SK-N-SH (cell line): ENCODE measurements at regions not wholly inside any gene's neighbourhood (a gene's known extent, or its start where the extent isn't known, plus 50 kb on each side); places are given as distances from the start of the nearest gene placed in this dataset.

Experiments used
- CTCF ChIA-PET: fragments of 300-600, 350-600 bp; formaldehyde crosslinking; extraction: SDS; loops from one replicate; lab custom pipeline; 2021; lab: Yijun Ruan, JAX
- POLR2A ChIA-PET: fragments of 350-600 bp; sonication (Branson Sonifier 250); formaldehyde crosslinking; extraction: SDS; loops from one replicate; lab custom pipeline; 2020; ENCODE audit warnings: antibody characterized with exemption, inconsistent platforms; lab: Yijun Ruan, JAX
- DNase-seq: peaks from one replicate; pipeline ENCODE4 v3.0.0; 2012
- H2AFZ ChIP-seq: fragments of 200-600 bp; sonication (generic); 2 replicates; pipeline ENCODE4 v1.8.1; 2016; ENCODE audit warnings: antibody characterized with exemption, mild to moderate bottlenecking, low read depth
- H3F3A ChIP-seq: fragments of 200-600 bp; sonication (generic); replicated peaks from 2 replicates; pipeline ENCODE3; 2016; ENCODE audit warnings: antibody characterized with exemption, mild to moderate bottlenecking; ENCODE audit not compliant: insufficient read depth
- H3K27ac ChIP-seq, 2 experiments: fragments of 200-500 bp in 1 of 2; fragments of 200-600 bp in 1 of 2; sonication (Bioruptor generic) in 1 of 2; sonication (generic), shearing (Covaris generic) in 1 of 2; 2 replicates each; pipeline versions ENCODE4 v1.5.1 to v1.6.1; 2014 to 2016; ENCODE audit warnings: low read depth in 2 of 2, inconsistent platforms in 1 of 2, low read length in 1 of 2, mild to moderate bottlenecking in 1 of 2, mixed read lengths in 1 of 2
- H3K27me3 ChIP-seq: fragments of 200-600 bp; sonication (generic), shearing (Covaris generic); 2 replicates; pipeline ENCODE4 v1.6.1; 2016; ENCODE audit warnings: mixed run types; ENCODE audit not compliant: insufficient read depth
- H3K36me3 ChIP-seq, 2 experiments: fragments of 200-500 bp in 1 of 2; fragments of 200-600 bp in 1 of 2; sonication (Bioruptor generic) in 1 of 2; sonication (generic) in 1 of 2; replicated peaks in 1 of 2; 2 replicates each; pipeline versions ENCODE3 to v1.5.1; 2014 to 2016; ENCODE audit warnings: low read length in 1 of 2, mild to moderate bottlenecking in 1 of 2; ENCODE audit not compliant: insufficient read depth in 2 of 2, control insufficient read depth in 1 of 2
- H3K4me1 ChIP-seq, 2 experiments: fragments of 200-500 bp in 1 of 2; fragments of 200-600 bp in 1 of 2; sonication (Bioruptor generic) in 1 of 2; sonication (generic), shearing (Covaris generic) in 1 of 2; 2 replicates each; pipeline versions ENCODE4 v1.5.1 to v1.6.1; 2014 to 2016; ENCODE audit warnings: low read depth in 1 of 2, low read length in 1 of 2, mixed run types in 1 of 2; ENCODE audit not compliant: insufficient read depth in 2 of 2, control insufficient read depth in 1 of 2
- H3K4me2 ChIP-seq: fragments of 200-600 bp; sonication (generic), shearing (Covaris generic); 2 replicates; pipeline ENCODE4 v1.6.1; 2017; ENCODE audit warnings: mixed run types
- H3K4me3 ChIP-seq, 2 experiments: fragments of 200-500 bp in 1 of 2; fragments of 200-600 bp in 1 of 2; sonication (Bioruptor generic) in 1 of 2; sonication (generic), shearing (Covaris generic) in 1 of 2; 2 replicates each; pipeline versions ENCODE4 v1.5.1 to v1.8.1; 2014 to 2016; ENCODE audit warnings: low read depth in 2 of 2, inconsistent platforms in 1 of 2, low read length in 1 of 2, mild to moderate bottlenecking in 1 of 2, mixed read lengths in 1 of 2, moderate library complexity in 1 of 2
- H3K79me2 ChIP-seq: fragments of 200-600 bp; sonication (generic); 2 replicates; pipeline ENCODE4 v1.8.1; 2017; ENCODE audit warnings: mild to moderate bottlenecking; ENCODE audit not compliant: insufficient read depth
- H3K9ac ChIP-seq: fragments of 200-600 bp; sonication (generic); 2 replicates; pipeline ENCODE4 v1.6.1; 2017; ENCODE audit warnings: mixed run types
- H3K9me2 ChIP-seq: fragments of 200-600 bp; sonication (generic); 2 replicates; pipeline ENCODE4 v1.6.1; 2017; ENCODE audit warnings: mixed run types
- H3K9me3 ChIP-seq: fragments of 200-600 bp; sonication (generic); 2 replicates; pipeline ENCODE4 v1.6.1; 2017; ENCODE audit warnings: mixed run types, mild to moderate bottlenecking, moderate library complexity
- H4K20me1 ChIP-seq: fragments of 200-600 bp; sonication (generic); 2 replicates; pipeline ENCODE4 v1.6.1; 2017; ENCODE audit warnings: mild to moderate bottlenecking, mixed run types; ENCODE audit not compliant: insufficient read depth
- EP300 ChIP-seq, 2 experiments: IDR thresholded peaks; 2 replicates each; pipeline versions ENCODE4 v1.4.0 to v1.6.1; 2012; ENCODE audit warnings: borderline replicate concordance in 1 of 2, low read depth in 1 of 2, low read length in 1 of 2
- FOSL2 ChIP-seq: IDR thresholded peaks from 2 replicates; pipeline ENCODE4 v1.4.0; 2012; ENCODE audit warnings: low read depth, mild to moderate bottlenecking, moderate library complexity, borderline replicate concordance
- FOXM1 ChIP-seq: IDR thresholded peaks from 2 replicates; pipeline ENCODE4 v1.4.0; 2012; ENCODE audit warnings: low read depth, mild to moderate bottlenecking
- GABPA ChIP-seq: IDR thresholded peaks from 2 replicates; pipeline ENCODE4 v1.4.0; 2012; ENCODE audit warnings: low read depth, mild to moderate bottlenecking
- GATA2 ChIP-seq: sonication (generic); formaldehyde crosslinking; IDR thresholded peaks from 2 replicates; pipeline ENCODE4 v1.5.0; 2020; ENCODE audit warnings: mild to moderate bottlenecking, missing genetic modification reagents
- PBX3 ChIP-seq: IDR thresholded peaks from 2 replicates; pipeline ENCODE4; 2012
- RAD21 ChIP-seq: IDR thresholded peaks from 2 replicates; pipeline ENCODE4 v1.6.1; 2012; ENCODE audit warnings: mild to moderate bottlenecking, low read length
- RCOR1 ChIP-seq: fragments of 150-350 bp; IDR thresholded peaks from 2 replicates; pipeline ENCODE4 v1.6.1; 2017; ENCODE audit warnings: antibody characterized with exemption, low read length
- RFX5 ChIP-seq: IDR thresholded peaks from 2 replicates; pipeline ENCODE4 v1.6.1; 2012; ENCODE audit warnings: mild to moderate bottlenecking, improper control_type of control experiment, low read length
- SMC3 ChIP-seq: IDR thresholded peaks from 2 replicates; pipeline ENCODE4 v1.6.1; 2012; ENCODE audit warnings: low read depth, low read length, improper control_type of control experiment
- TAF1 ChIP-seq: IDR thresholded peaks from 2 replicates; pipeline ENCODE4 v1.6.1; 2012; ENCODE audit warnings: low read depth, mild to moderate bottlenecking, low read length, moderate library complexity, borderline replicate concordance
- TCF12 ChIP-seq: IDR thresholded peaks from 2 replicates; pipeline ENCODE4 v1.4.0; 2012
- TEAD4 ChIP-seq: IDR thresholded peaks from 2 replicates; pipeline ENCODE4 v1.4.0; 2012; ENCODE audit warnings: mild to moderate bottlenecking, borderline replicate concordance; ENCODE audit not compliant: insufficient read depth
- USF2 ChIP-seq: fragments of 150-350 bp; IDR thresholded peaks from 2 replicates; pipeline ENCODE4 v1.6.1; 2017; ENCODE audit warnings: antibody characterized with exemption, low read length, low read depth, borderline replicate concordance
- ZBTB33 ChIP-seq: IDR thresholded peaks from 2 replicates; pipeline ENCODE4 v1.4.0; 2012; ENCODE audit warnings: low read depth, borderline replicate concordance
- WGBS: methylation state at CpG from one replicate; pipeline ENCODE4 v1.1.6; 2017; ENCODE audit warnings: low lambda C conversion rate; 5-methylcytosine and 5-hydroxymethylcytosine counted together

GRCh38 chr5:74055486-74056106 lies 429.6 kb downstream of the ARHGEF28 start (continued):
- TF ChIP-seq PBX3, result no peak

- H3K9ac ChIP-seq, result no peak overlapping the region
- H4K20me1 ChIP-seq, result no peaks in the 10 kb centered on the region
- H3K36me3 ChIP-seq, result no peaks in the 10 kb centered on the region
- H3F3A ChIP-seq, result no peaks in the 10 kb centered on the region
- no peaks in the 10 kb centered on the region for H3K9me3 ChIP-seq
- H3K27me3 ChIP-seq, result no peaks in the 10 kb centered on the region
- no peak for DNase-seq
- no peak overlapping the region for H3K4me2 ChIP-seq
- no peaks in the 10 kb centered on the region for H3K79me2 ChIP-seq
- no peak overlapping the region for H2AFZ ChIP-seq
- H3K27ac ChIP-seq, result peak overlapping the region in 1 of 2 experiments; percentile 43; a peak in 1 of 4 replicates
- ChIA-PET CTCF (no interaction called here), POLR2A (no interaction called here)
- no peaks in the 10 kb centered on the region for H3K9me2 ChIP-seq
- WGBS, result 88% methylated on average over 5 of the region's 5 CpGs
- no peak overlapping the region for H3K4me3 ChIP-seq
- peaks cover 0 to 7% of the 10 kb centered on the region in 2 experiments; a peak in 2 of 4 replicates for H3K4me1 ChIP-seq
- no peak for TF ChIP-seq FOSL2
- no peak for TF ChIP-seq TCF12
- no peak for TF ChIP-seq RFX5
- TF ChIP-seq GABPA, result no peak
- no peak for TF ChIP-seq RAD21
- TF ChIP-seq TAF1, result no peak
- TF ChIP-seq TEAD4, result no peak
- no peak for TF ChIP-seq USF2
These were observed 428.8 kb downstream of the ARHGEF28 start for GRCh38 chr5:74054641-74055421.

GRCh38 chr5:74054139-74054538 lies 428.1 kb downstream of the ARHGEF28 start:
- WGBS, result 77% methylated on average over 5 of the region's 5 CpGs
- no peak overlapping the region for H2AFZ ChIP-seq
- H3K9me3 ChIP-seq, result no peaks in the 10 kb centered on the region
- DNase-seq, result peak; percentile 14
- H3F3A ChIP-seq, result no peaks in the 10 kb centered on the region
- peak overlapping the region in 1 of 2 experiments; percentile 43; a peak in 1 of 4 replicates for H3K27ac ChIP-seq
- ChIA-PET POLR2A (no interaction called here), CTCF (interaction anchor here (1.8 kb wide), 1 partner anchor 16 kb away, joined by 4 read pairs; no protein-coding TSS in a partner anchor)
- H3K4me1 ChIP-seq, result peaks cover 0 to 7% of the 10 kb centered on the region in 2 experiments; a peak in 2 of 4 replicates
- TF ChIP-seq EP300 (IDR thresholded peaks at IDR 0.05; ENCODE audit: borderline replicate concordance in 1 of 2, low read depth in 1 of 2, low read length in 1 of 2) (peak in 1 of 2 experiments; percentile 64; a peak in 1 of 4 replicates), SMC3 (no peak), GATA2 (CRISPR knock-in tag) (peak; percentile 76), RCOR1 (peak; percentile 63; the same call in 1 of the 2 replicates), ZBTB33 (no peak), FOXM1 (no peak)
- H3K79me2 ChIP-seq, result no peaks in the 10 kb centered on the region
- H3K36me3 ChIP-seq, result no peaks in the 10 kb centered on the region
- H3K9ac ChIP-seq, result no peak overlapping the region
- H4K20me1 ChIP-seq, result no peaks in the 10 kb centered on the region
- no peaks in the 10 kb centered on the region for H3K9me2 ChIP-seq
- no peak overlapping the region for H3K4me3 ChIP-seq
- H3K27me3 ChIP-seq, result no peaks in the 10 kb centered on the region
- no peak overlapping the region for H3K4me2 ChIP-seq
